ENCODE measurements at regions not wholly inside any gene's neighbourhood (a gene's known extent, or its start where the extent isn't known, plus 50 kb on each side); places are given as distances from the start of the nearest gene placed in this dataset.

- DNase-seq (ENCODE audit: low spot score), result no peak
Measured at GRCh38 chr5:51034222-51034901, 348.9 kb upstream of the ISL1 start.

- no peak for DNase-seq (ENCODE audit: low spot score)
Measured at GRCh38 chr5:51039424-51040329, 343.6 kb upstream of the ISL1 start.

GRCh38 chr5:51043745-51044144 is 339.5 kb upstream of the ISL1 start:
- no peak for DNase-seq (ENCODE audit: low spot score)

GRCh38 chr5:51047369-51047768 is 335.9 kb upstream of the ISL1 start:
- DNase-seq (ENCODE audit: low spot score), result no peak

GRCh38 chr5:51053361-51053760 is 329.9 kb upstream of the ISL1 start:
- DNase-seq (ENCODE audit: low spot score), result no peak

- no peak for DNase-seq (ENCODE audit: low spot score)
Measured at GRCh38 chr5:51060953-51061352, 322.3 kb upstream of the ISL1 start.

GRCh38 chr5:51072937-51073336 is 310.3 kb upstream of the ISL1 start:
- DNase-seq (ENCODE audit: low spot score), result no peak

GRCh38 chr5:51082741-51083140 is 300.5 kb upstream of the ISL1 start:
- DNase-seq (ENCODE audit: low spot score), result no peak

- DNase-seq (ENCODE audit: low spot score), result no peak
Measured at GRCh38 chr5:51091816-51092215, 291.4 kb upstream of the ISL1 start.

- no peak for DNase-seq (ENCODE audit: low spot score)
Measured at GRCh38 chr5:51095486-51095885, 287.8 kb upstream of the ISL1 start.

GRCh38 chr5:51096859-51097258 is 286.4 kb upstream of the ISL1 start:
- DNase-seq (ENCODE audit: low spot score), result no peak

GRCh38 chr5:51099173-51099853 is 283.9 kb upstream of the ISL1 start:
- DNase-seq (ENCODE audit: low spot score), result no peak

- no peak for DNase-seq (ENCODE audit: low spot score)
Measured at GRCh38 chr5:51104556-51104955, 278.7 kb upstream of the ISL1 start.

- no peak for DNase-seq (ENCODE audit: low spot score)
Measured at GRCh38 chr5:51109786-51110410, 273.4 kb upstream of the ISL1 start.

GRCh38 chr5:51131266-51131665 is 252.0 kb upstream of the ISL1 start:
- DNase-seq (ENCODE audit: low spot score), result no peak

GRCh38 chr5:51138164-51138563 is 245.1 kb upstream of the ISL1 start:
- no peak for DNase-seq (ENCODE audit: low spot score)

GRCh38 chr5:51148437-51148836 is 234.8 kb upstream of the ISL1 start:
- DNase-seq (ENCODE audit: low spot score), result no peak

GRCh38 chr5:51156222-51156621 is 227.0 kb upstream of the ISL1 start:
- DNase-seq (ENCODE audit: low spot score), result no peak

GRCh38 chr5:51156838-51157237 is 226.4 kb upstream of the ISL1 start:
- DNase-seq (ENCODE audit: low spot score), result no peak

- no peak for DNase-seq (ENCODE audit: low spot score)
Measured at GRCh38 chr5:51159164-51159563, 224.1 kb upstream of the ISL1 start.

GRCh38 chr5:51159606-51160005 is 223.6 kb upstream of the ISL1 start:
- no peak for DNase-seq (ENCODE audit: low spot score)

GRCh38 chr5:51162245-51162644 is 221.0 kb upstream of the ISL1 start:
- no peak for DNase-seq (ENCODE audit: low spot score)
